Esophagus squamous epithelium (tissue), 4 donors: ENCODE measurements at regions not wholly inside any gene's neighbourhood (a gene's known extent, or its start where the extent isn't known, plus 50 kb on each side); places are given as distances from the start of the nearest gene placed in this dataset.

Source experiments
- CTCF ChIP-seq, 6 experiments: fragments of 450-650 bp in 4 of 6; fragments of 200-600 bp in 2 of 6; sonication (generic) in 2 of 6; IDR thresholded peaks; one replicate each; pipeline ENCODE4 v1.5.1; 2016 to 2019; ENCODE audit warnings: antibody characterized with exemption in 6 of 6, mild to moderate bottlenecking in 4 of 6, moderate library complexity in 4 of 6
- POLR2A ChIP-seq, 4 donors: fragments of 450-650 bp; IDR thresholded peaks; one replicate each; pipeline ENCODE4 v1.6.1; 2017; ENCODE audit warnings: antibody characterized with exemption in 4 of 4, mild to moderate bottlenecking in 4 of 4, moderate library complexity in 3 of 4

GRCh38 chr7:155361346-155361680 lies 63.6 kb downstream of the INSIG1 start:
- TF ChIP-seq POLR2A (IDR thresholded peaks at IDR 0.05) (no peak), CTCF (IDR thresholded peaks at IDR 0.05) (no peak)
